ENCODE measurements at regions not wholly inside any gene's neighbourhood (a gene's known extent, or its start where the extent isn't known, plus 50 kb on each side); places are given as distances from the start of the nearest gene placed in this dataset.

DNA sequence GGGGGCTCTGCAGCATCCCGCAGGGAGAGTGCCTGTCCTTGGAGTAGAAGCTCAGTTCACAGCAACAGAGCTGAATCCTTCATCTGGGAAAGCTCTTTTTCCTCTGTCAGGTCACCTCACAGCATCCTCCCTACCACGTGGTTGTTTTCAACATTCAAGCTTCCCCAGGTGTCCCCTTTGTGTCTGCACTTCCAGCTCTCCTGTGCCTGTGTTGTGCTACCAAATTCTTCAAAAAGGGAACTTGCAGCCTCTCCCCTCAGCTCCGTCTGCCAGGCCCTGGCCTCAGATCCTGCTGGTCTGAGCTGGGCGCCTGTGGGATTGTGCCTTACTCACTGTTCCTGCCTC, 108.4 kb downstream of the FOXF2 start:
- TF ChIP-seq EZH2 (IDR thresholded peaks at IDR 0.05; ENCODE audit: insufficient read depth, poor library complexity, severe bottlenecking) (no peak), EZH2phosphoT487 (IDR thresholded peaks at IDR 0.05; ENCODE audit: insufficient read depth, low read depth) (no peak)
